UCSD-AML1 (cell line): ENCODE measurements at regions not wholly inside any gene's neighbourhood (a gene's known extent, or its start where the extent isn't known, plus 50 kb on each side); places are given as distances from the start of the nearest gene placed in this dataset.

ENCODE experiments used
- DNase-seq: peaks from one replicate; lab custom pipeline; 2025; ENCODE audit not compliant: unreplicated experiment; lab: John Stamatoyannopoulos, UW

DNA sequence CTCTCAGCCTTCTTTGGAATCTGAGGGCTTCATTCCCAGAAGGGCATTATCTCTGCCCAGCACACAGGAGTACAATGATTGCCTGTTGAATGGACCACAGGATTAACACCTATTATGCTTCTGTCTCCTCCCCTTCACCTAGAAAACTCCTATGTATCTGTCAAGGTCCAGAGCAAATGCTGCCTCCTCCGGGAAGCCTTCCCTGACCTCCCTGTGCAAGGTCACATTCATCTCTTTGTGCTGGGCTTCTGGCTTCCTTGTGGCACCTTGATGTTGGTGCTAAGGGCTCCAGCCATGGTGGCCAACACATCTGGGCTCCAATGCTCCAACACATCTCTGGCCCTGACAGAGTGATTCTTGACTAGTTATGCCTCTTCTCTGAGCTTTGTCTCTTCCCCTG, 49.9 kb upstream of the ATP2B2 start:
- DNase-seq, result no peak

DNA sequence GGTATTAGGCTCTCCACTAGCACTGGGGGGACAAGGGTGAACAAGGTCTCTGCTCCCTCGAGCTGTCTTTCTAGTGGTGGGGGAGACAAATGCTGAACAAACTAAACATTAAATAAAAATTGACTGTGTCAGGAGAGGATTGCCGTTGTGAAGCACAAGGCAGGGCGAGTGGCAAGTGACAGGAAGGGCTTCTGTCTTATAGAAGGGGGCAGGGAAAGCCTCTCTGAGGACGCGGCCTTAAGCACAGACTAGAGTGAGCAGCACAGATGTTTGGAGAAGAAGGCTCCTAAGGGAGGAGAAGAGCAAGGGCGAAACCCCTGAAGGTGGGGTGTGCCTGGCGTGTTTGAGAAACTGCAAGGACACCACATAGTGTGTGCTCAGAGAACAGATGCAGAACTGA, 50.9 kb upstream of the ATP2B2 start:
- DNase-seq, result no peak

DNA sequence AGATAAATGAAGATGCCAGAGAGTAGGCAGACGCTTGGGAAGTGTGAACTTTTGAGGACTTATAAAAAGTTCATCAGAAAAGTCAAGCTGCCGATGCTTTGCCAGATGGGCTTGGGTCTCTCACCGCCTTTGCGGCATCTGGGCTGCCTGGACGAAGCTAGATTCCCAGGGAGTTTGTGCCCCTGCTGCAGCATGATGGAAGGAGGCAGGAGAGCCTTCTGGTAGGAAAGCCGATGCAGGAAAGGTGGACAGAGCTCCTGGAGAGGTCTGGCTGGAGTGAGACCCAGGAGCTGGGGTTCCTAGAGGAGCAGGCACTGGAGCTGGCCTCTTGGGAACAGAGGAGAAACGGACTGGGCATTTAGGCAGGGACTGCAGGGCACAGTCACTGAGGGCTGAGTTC, 51.9 kb upstream of the ATP2B2 start:
- DNase-seq, result no peak

DNA sequence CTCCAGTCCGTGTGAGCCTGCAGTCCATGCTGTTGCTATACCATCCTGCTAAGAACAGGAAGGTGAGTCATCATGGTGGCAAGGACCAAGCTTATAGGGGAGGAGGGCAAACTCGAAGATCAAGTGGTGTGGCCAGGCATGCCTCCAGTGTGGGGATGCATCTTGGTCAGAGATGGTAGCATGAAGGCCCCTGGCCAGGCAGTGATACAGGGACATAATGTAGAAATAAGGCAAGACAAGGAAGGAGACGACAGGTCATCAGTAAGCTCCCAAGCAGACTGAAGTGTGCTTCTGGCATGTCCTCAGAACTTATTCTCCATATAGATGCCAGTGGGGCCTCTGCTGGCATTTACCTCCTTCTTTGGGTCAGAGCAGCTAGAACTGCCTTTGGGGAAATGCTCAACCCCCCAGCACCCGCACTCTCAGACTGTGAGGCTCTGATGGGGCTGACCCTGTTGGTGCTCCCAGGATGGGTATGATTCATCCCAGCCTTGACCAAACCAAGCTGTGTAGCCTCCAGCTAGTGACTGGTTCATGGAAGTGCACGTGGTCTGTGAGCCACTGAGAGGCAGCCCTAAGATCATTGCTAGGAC, 52.5 kb upstream of the ATP2B2 start:
- DNase-seq, result no peak

DNA sequence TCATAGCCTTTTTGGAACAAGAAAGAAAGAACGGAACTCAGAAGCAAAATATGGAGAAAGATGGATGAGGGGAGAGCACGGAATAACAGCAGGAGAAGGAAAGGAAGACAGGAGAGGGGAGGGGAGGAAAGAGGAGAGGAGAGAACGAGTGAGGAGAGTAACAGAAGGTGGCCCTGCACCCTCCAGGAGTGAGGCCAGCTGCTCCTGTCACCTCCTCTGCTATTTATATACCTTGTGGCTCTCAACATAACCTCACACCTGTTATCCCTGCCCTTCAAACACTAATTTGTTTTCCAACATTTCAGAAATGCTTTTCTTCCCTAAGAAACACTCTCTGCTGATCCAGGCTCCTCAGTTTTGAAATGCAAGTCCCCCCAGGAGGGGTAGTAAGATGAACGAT, 53.4 kb upstream of the ATP2B2 start:
- no peak for DNase-seq

DNA sequence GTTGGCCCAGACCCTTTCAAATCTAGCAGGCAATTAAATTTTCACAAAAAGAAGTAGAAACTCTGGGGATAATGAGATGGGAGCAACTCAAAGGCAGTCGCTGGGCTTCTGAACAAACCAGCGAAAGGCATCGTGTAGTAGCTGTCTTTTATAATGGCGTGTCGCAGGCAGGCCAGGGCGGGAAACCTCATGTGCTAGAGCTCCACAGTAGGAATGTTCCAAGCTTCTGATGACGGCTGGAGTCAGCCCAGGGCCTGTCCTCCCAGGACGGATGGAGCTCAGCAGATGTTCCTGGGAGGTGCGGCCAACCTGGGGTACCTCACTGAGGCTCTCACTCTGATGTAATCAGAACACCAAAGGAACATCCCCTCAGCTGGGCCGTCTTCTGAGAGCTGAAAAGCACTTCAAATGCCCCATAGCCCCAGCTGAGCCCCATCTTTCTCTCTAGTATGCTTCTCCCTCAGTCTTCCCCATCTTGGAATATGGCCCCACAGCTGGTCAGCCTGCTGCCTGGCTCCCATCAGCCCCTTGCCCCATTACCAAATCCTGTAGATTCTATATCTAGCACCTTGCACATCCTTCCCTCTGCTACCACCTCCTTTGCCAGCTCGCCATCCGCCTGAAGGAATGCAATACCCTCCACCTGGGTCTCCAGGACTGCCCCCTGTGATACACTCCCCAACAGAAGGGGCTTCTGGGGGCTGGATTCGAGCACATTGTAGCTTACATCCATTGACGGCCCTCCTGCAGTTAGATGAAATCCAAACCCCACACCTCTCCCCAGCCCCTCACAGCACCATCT, 54.9 kb upstream of the ATP2B2 start:
- no peak for DNase-seq

DNA sequence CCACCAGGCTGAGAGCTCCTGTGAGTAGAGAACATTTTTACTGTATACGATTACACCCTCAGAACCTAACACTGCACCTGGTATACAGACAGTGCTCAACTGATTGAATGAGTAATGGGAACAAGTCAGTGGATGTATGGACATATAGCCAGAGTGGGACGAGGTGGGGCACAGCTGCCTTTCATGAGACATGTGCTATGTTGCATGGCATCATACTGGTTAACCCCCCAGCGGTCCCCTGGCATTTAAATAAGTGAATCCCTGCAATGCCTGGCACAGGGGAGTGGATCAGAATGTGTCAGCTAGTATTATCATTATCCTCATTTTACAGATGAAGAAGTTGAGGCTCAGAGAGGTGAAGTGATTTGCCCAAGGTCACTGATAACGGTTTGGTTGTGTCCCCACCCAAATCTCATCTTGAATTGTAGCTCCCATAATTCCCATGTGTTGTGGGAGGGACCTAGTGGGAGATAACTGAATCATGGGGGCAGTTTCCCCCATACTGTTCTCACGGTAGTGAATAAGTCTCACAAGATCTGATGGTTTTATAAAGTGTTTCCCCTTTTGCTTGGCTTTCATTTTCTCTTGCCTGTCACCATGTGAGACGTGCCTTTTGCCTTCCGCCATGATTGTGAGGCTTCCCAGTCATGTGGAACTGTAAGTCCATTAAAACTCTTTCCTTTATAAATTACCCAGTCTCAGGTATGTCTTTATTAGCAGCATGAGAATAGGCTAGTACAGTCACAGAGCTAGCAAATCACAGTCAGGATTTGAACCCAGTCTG, 56.0 kb upstream of the ATP2B2 start:
- no peak for DNase-seq

DNA sequence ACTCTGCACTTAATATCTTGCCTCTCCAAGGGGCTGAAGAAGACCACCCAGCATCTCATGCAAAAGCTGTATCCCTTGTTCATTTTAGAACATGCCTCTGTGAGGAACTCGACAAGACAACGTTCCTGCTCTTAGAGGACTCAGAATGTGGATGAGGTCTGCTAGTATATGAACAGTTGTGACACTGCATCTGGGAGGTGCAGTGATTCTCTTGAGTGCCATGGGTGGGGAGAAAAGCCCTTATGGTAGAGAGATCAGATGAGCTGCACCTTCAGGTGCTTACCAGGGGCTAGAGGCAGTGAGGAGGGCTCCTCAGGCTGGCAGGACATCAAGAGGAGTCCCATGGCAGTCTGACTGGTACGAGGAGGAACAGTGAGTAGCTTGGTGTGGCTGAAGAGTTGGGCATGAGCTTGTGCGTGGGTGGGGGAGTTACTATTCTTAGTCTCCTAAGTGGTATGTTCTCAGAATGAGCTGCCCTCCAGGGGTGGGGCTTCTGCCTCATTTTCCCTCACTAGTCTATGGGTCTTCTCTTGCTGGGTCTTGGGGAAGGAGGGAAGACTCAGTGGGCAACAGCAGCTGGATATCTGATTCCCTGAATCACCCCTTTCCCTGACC, 56.7 kb upstream of the ATP2B2 start:
- no peak for DNase-seq

DNA sequence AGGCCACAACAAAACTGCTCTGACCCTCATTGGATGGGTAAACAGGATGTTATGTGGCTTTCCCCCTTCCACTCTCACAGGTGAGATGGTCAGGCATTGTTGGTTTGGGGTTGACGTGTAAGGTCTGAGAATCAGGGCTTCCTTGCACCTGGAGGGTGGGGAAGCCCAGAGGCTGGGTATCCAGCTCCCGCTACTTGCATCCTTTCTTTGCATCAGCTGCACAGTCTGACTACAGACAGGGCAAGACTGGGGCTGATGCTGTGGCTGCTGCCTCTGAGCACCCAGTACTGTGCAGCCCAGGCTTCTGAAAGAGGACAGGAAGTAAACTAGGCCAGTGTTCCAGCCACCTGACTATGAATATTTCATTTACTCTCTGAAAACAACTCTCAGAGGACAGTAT, 58.0 kb upstream of the ATP2B2 start:
- no peak for DNase-seq

DNA sequence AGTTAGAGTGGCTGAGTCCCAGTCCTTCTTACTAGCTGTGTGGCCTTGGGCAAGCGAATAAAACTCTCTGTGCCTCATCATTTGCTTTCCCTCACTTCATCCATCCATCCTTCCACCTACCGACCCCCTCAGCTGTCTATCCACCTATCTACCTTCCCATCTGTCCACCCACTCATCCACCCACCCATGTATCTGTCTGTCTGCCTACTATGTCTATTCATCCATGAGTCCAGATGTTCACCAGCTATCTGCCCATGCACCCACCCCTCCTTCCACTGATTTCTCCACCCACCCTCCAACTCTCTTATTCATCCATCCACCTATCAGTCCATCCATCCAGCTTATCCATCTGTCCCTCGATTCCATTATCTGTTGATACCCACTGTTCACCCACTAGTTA, 60.4 kb upstream of the ATP2B2 start:
- DNase-seq, result no peak

DNA sequence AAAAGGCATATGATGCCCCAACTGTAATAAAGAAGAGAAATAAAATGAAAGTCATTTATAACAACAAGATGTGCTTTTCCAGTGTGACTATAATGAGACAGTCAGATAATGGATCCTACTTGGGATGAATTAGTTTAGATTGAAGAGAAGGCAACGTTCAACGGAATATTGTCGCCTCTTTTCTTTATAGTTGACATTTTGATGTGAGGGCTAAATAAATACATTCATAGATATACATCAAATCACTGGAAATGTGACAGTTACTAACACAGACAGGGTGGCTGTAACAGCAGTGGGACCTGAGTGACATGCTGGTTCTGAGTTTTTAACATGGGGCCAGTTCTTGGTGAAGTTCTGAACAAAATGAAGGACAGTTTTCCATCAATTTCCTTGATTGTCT, 61.1 kb upstream of the ATP2B2 start:
- no peak for DNase-seq

DNA sequence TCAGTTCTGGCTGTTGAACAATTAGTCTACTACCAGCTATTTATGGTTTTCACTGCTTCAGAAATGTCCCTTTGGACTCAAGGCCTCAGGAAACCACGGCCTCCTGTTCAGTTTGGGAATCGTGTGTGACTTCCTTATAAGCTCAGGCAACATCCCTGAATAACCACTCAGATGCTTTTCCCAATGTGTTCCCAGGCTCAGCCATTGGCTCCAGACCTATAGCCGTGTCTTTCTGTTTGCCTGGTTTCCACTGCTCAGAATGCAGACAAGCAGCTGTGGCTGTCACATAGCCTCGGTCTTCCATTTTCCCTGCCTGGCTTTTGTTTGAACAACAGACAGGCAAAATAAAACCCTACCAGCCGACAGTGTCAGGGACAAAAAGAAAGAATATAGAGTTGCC, 63.2 kb upstream of the ATP2B2 start:
- DNase-seq, result no peak

DNA sequence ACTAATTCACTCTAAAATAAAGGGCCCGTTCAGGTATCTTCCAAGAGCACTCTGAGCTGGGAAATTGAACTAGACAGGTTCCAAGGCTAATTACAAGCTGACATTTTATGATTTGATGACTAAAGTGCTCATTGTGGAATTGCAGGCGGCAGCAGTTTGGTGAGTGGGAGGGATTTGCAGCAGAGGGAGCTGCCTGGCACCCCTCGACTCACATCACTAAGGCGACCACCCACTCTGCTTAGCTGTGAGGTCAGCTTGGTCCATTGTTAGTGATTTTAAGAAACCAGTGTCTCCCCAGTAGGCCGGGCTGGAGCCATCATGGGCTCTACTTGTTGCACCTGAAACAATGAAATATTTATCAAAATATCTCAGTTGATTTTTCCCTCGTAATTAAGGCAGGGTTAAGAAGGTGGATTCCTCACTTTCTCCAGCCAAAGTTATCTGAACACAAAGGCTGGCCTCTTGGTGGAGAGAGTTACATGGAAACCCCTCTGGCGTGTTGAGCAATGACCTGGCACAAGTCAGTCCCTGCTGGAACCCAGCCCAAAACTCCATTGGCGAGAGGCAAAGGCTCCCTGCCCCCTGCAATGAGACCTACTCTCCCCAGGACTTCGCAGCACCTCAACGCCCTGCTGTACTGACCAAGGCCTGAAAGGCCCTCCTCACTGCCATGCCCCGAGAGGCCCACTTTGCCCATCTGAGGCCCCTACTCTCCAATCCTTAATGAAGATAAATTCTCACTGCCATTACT, 65.0 kb upstream of the ATP2B2 start:
- no peak for DNase-seq

DNA sequence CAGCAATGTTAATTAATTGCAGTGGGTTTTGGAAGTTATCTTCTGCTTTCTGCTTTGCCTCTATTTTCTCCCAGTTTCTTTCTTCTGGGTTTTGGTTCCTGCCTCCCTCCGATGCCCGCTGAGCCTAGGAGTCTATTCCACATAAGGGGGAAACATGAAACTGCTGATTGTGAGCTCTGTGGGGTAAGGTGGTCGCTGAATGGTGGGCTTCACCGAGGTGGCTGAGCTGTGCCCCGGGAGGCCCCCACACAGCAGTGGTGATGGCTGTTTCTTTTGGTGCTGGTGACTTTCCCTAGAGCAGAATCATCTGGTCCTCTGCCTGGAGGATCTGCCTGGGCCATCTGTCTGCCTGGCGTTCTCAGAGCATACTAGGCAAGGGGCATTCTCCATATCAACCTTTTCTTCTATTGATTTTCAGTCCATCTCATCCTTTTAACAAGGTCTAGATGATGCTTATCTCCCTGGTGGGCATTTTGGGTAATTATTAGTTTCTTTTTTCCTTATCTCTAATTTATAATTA, 68.8 kb upstream of the ATP2B2 start:
- DNase-seq, result no peak

DNA sequence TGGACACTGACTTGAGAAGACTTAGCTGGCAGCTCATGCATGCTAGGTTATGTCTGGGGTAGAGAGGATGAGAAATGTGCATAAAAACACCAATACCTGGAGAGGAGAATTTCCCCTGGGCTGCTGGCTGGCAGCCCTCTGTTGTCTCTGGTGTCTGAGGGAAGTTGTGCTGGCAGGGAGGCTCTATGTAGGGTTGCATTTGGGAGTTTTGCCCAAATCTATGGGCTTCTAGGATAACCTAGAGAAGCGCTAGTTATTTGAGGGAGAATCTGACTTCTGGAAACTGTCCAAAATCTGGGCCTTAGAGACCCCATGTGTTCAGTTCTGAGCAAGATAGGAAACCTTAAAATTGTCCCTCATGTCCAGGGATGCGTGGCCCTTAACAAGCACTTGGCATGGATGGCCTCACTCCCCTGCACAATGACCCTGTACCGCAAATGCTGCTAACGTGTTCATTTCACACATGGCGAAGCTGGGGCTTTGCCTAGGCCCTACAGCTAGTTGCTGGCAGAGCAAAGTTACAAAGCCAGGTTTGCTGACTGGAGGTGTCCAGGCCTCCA, 70.3 kb upstream of the ATP2B2 start:
- no peak for DNase-seq

DNA sequence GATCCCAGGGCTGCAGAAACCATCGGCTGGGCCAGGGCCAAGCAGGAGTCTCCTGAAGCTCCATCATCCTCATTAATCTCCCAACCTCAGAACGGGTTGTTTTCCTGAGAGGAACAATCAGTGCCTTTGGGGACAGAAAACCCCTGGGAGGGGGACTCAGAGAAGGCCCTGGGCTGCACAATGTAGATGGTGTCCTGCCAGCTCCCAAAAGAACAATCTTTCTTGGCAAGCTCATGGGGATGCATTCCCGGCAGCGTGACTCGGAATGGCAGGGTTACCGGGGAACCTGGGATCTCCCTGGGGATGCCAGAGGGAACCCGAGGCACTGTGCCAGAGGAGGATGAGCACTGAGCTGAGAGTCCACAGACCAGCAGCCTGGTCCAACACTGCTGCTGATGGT, 72.1 kb upstream of the ATP2B2 start:
- no peak for DNase-seq

DNA sequence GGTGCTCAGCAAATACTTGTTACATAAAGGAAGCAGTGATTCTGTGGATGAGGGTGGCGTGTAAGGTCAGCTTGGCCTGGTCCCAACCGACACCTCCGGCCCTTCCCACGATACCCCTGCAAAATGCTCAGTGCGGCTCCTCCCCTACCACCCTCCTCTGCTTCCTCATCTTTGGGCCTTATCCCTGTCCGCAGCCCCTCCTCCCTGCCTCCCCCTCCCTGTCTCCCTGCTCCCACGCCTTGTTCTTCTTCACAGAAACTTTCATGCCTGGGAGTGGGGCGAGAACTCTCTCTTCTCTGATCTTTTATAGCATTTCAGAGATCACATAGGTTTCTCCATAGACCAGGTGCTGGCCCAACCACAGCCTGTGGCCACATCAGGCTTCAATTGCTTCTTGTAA, 75.0 kb upstream of the ATP2B2 start:
- DNase-seq, result no peak

DNA sequence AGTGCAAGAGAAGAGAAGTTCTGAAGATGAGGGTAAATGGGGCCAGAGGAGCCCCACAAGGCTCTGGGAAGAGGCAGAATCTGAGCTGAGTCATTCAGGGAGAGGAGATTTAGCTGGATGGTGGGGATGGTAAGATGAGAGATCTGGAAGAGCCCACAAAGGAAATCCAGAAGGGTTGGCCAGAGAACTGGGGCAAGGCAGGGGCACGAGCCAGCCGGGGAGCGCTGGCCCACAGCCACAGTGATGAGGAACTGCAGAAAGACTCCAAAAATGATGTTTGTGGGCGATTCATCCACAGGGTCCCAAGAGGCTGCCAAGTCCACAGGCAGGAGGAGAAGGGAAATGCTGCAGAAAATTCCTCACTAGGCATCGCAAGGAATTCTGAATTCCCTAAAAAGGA, 75.9 kb upstream of the ATP2B2 start:
- no peak for DNase-seq

DNA sequence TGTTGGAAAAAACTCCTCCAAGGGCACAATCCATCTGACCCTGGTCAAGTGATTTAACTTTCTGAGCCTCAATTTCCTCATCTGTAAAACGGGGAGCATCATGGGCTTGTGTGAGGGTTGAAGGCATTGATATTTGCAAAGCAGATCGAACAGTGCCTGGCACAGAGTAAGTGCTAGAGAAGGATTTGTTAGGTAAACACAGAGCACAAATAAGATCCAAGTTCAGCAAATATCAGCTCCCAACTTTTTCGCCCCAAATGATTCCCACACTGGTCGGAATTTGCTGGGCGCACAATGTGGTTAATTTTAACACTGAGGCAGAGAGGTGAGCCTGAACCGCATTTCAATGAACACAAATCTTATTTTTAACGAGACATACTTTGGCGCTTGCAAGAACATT, 76.3 kb upstream of the ATP2B2 start:
- DNase-seq, result no peak

DNA sequence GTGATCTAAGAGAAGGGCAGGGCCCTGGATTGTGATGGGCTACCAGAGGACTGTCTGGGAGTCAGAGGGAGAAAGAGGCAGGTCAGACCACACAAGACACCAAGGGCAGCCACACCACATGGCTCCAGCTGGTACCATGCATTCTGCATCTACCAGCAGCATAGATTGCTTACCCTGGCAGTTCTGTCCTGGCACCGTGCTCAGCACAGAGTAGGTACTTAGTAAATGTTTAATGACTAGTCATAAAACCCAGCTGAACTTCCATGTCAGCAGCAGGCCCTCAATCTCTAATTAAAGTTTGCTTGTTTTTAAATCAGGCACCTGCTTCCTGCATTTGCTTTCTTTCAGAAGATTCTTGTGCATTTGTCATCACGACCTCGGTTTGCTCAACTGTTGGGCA, 77.3 kb upstream of the ATP2B2 start:
- no peak for DNase-seq
